Subcutaneous abdominal adipose tissue (tissue), 5 donors: ENCODE measurements at regions not wholly inside any gene's neighbourhood (a gene's known extent, or its start where the extent isn't known, plus 50 kb on each side); places are given as distances from the start of the nearest gene placed in this dataset.

Experiments used
- H3K27ac ChIP-seq: one replicate; pipeline ENCODE4 v1.7.0; 2013; ENCODE audit warnings: low read depth, mild to moderate bottlenecking, inconsistent platforms, low read length, moderate library complexity
- H3K27me3 ChIP-seq, 5 donors: one replicate each; pipeline ENCODE4 v1.7.0; 2013; ENCODE audit warnings: low read length in 5 of 5, inconsistent platforms in 1 of 5; ENCODE audit not compliant: control insufficient read depth in 5 of 5, insufficient read depth in 4 of 5
- H3K36me3 ChIP-seq, 5 donors: one replicate each; pipeline ENCODE4 v1.7.0; 2013; ENCODE audit warnings: low read length in 5 of 5; ENCODE audit not compliant: control insufficient read depth in 5 of 5, insufficient read depth in 5 of 5
- H3K4me1 ChIP-seq, 5 donors: one replicate each; pipeline ENCODE4 v1.7.0; 2013; ENCODE audit warnings: low read length in 5 of 5, mild to moderate bottlenecking in 3 of 5, moderate library complexity in 1 of 5; ENCODE audit not compliant: control insufficient read depth in 5 of 5, insufficient read depth in 5 of 5
- H3K4me3 ChIP-seq, 5 donors: one replicate each; pipeline ENCODE4 v1.7.0; 2013; ENCODE audit warnings: low read length in 5 of 5, low read depth in 1 of 5
- H3K9ac ChIP-seq, 5 donors: one replicate each; pipeline ENCODE4 v1.7.0; 2013; ENCODE audit warnings: low read length in 5 of 5, mild to moderate bottlenecking in 4 of 5, moderate library complexity in 3 of 5
- H3K9me3 ChIP-seq, 5 donors: one replicate each; pipeline ENCODE4 v1.7.0; 2013; ENCODE audit warnings: low read length in 5 of 5; ENCODE audit not compliant: control insufficient read depth in 5 of 5
- donor health status: healthy.
- donor health status: healthy.
- donor health status: healthy.
- donor health status: healthy.
- donor health status: healthy.

DNA sequence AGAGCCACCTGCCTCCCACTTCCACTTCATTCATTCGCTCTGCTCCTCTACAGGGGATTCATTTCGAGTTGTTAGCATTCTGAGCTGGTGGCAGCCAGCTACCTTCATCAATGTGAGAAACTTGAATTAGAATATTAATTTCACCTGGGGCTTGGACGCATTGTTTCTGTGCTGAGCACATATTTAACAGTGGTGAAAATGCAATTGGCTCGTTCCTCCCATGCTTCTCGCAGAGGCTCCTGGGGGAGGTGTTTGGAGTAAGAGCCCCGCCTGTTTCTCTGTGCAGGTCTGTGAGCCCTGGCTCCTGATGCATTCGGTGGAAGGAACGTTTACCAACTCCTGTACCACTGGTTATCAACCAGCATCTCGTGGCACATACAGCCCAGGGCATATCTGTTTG lies 141.5 kb downstream of the AACS start:
- no peak overlapping the region for H3K4me3 ChIP-seq
- H3K27ac ChIP-seq: no peak overlapping the region
- peaks cover 0 to 8% (median 0%) of the 10 kb centered on the region in 5 donors for H3K9me3 ChIP-seq
- H3K36me3 ChIP-seq: no peaks in the 10 kb centered on the region
- peaks cover 13 to 40% (median 24%) of the 10 kb centered on the region in 5 donors for H3K27me3 ChIP-seq
- no peaks in the 10 kb centered on the region for H3K4me1 ChIP-seq
- no peak overlapping the region for H3K9ac ChIP-seq

- H3K27me3 ChIP-seq: peaks cover 13 to 42% (median 17%) of the 10 kb centered on the region in 5 donors
Observed at GRCh38 chr12:125208334-125208733, 143.1 kb downstream of the AACS start.

GRCh38 chr12:125208942-125209341 lies 143.7 kb downstream of the AACS start:
- H3K4me1 ChIP-seq: no peaks in the 10 kb centered on the region
- H3K36me3 ChIP-seq: no peaks in the 10 kb centered on the region
- peaks cover 13 to 42% (median 17%) of the 10 kb centered on the region in 5 donors for H3K27me3 ChIP-seq
- no peak overlapping the region for H3K4me3 ChIP-seq
- H3K9ac ChIP-seq: no peak overlapping the region
- H3K9me3 ChIP-seq: no peaks in the 10 kb centered on the region
- no peak overlapping the region for H3K27ac ChIP-seq

More at GRCh38 chr12:125208334-125208733, 143.1 kb downstream of the AACS start:
- Histone ChIP-seq H3K4me3 (no peak overlapping the region), H3K9me3 (no peaks in the 10 kb centered on the region), H3K9ac (no peak overlapping the region), H3K36me3 (no peaks in the 10 kb centered on the region), H3K4me1 (no peaks in the 10 kb centered on the region), H3K27ac (no peak overlapping the region)

- Histone ChIP-seq H3K4me1 (no peaks in the 10 kb centered on the region), H3K4me3 (no peak overlapping the region), H3K36me3 (no peaks in the 10 kb centered on the region), H3K9ac (no peak overlapping the region), H3K27ac (no peak overlapping the region), H3K9me3 (peaks cover 0 to 2% (median 0%) of the 10 kb centered on the region in 5 donors), H3K27me3 (peaks cover 13 to 41% (median 17%) of the 10 kb centered on the region in 5 donors)
Observed at GRCh38 chr12:125210104-125210755, 145.0 kb downstream of the AACS start.

- no peak overlapping the region for H3K9ac ChIP-seq
- no peaks in the 10 kb centered on the region for H3K4me1 ChIP-seq
- H3K27me3 ChIP-seq: peaks cover 11 to 29% (median 13%) of the 10 kb centered on the region in 5 donors
- H3K4me3 ChIP-seq: no peak overlapping the region
- H3K27ac ChIP-seq: no peak overlapping the region
- peaks cover 0 to 2% (median 0%) of the 10 kb centered on the region in 5 donors for H3K9me3 ChIP-seq
- H3K36me3 ChIP-seq: no peaks in the 10 kb centered on the region
Observed at GRCh38 chr12:125211464-125211863, 146.2 kb downstream of the AACS start.

- H3K27me3 ChIP-seq: peaks cover 0 to 19% (median 9%) of the 10 kb centered on the region in 5 donors
- H3K4me1 ChIP-seq: no peaks in the 10 kb centered on the region
- H3K27ac ChIP-seq: no peak overlapping the region
- H3K36me3 ChIP-seq: no peaks in the 10 kb centered on the region
- H3K4me3 ChIP-seq: no peak overlapping the region
- no peak overlapping the region for H3K9ac ChIP-seq
- H3K9me3 ChIP-seq: peaks cover 0 to 2% (median 0%) of the 10 kb centered on the region in 5 donors
Observed at GRCh38 chr12:125214289-125214688, 149.1 kb downstream of the AACS start.

DNA sequence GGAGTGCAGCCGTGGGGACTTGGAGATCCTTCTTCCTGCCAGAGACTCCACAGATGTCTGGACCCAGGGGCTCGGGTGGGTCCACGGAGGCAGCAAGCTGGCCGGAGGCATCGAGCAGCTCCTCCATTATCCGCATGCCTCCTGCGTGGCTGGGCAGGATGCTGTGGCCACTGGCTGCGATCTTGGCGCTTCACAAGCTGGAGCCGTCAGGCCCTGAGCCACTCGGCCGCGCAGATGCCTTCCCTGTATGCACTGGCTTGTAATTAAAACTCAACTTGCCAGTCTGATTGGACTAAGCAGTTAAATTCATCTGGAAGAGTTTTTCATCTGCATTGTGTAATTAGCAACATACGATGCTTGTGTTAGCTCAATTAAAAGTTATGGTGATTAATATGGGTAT lies 151.5 kb downstream of the AACS start:
- H3K27me3 ChIP-seq: peaks cover 0 to 10% (median 8%) of the 10 kb centered on the region in 5 donors
- H3K9ac ChIP-seq: no peak overlapping the region
- no peak overlapping the region for H3K27ac ChIP-seq
- no peaks in the 10 kb centered on the region for H3K36me3 ChIP-seq
- H3K9me3 ChIP-seq: peaks cover 0 to 2% (median 0%) of the 10 kb centered on the region in 5 donors
- no peaks in the 10 kb centered on the region for H3K4me1 ChIP-seq
- H3K4me3 ChIP-seq: no peak overlapping the region

DNA sequence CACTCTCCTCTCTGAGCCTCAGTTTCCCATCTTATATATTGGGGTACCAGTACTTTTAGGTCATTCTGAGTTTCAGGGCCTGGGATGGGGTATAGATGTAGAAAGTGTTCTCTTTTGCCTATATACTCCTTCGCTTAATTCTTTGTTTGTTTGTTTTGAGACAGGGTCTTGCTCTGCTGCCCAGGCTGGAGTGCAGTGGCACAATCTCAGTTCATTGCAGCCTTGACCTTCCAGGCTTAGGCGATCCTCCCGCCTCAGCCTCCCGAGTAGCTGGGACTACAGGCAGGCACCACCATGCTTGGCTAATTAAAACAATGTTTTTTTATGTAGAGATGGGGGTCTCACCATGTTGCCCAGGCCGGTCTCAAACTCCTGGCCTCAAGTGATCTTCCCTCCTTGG lies 152.1 kb downstream of the AACS start:
- Histone ChIP-seq H3K9me3 (peaks cover 0 to 2% (median 0%) of the 10 kb centered on the region in 5 donors), H3K27ac (no peak overlapping the region), H3K27me3 (peaks cover 0 to 10% (median 6%) of the 10 kb centered on the region in 5 donors), H3K36me3 (no peaks in the 10 kb centered on the region), H3K9ac (no peak overlapping the region), H3K4me3 (no peak overlapping the region), H3K4me1 (no peaks in the 10 kb centered on the region)

- H3K4me1 ChIP-seq: no peaks in the 10 kb centered on the region
- no peak overlapping the region for H3K27ac ChIP-seq
Observed at GRCh38 chr12:125218952-125219351, 153.7 kb downstream of the AACS start.

DNA sequence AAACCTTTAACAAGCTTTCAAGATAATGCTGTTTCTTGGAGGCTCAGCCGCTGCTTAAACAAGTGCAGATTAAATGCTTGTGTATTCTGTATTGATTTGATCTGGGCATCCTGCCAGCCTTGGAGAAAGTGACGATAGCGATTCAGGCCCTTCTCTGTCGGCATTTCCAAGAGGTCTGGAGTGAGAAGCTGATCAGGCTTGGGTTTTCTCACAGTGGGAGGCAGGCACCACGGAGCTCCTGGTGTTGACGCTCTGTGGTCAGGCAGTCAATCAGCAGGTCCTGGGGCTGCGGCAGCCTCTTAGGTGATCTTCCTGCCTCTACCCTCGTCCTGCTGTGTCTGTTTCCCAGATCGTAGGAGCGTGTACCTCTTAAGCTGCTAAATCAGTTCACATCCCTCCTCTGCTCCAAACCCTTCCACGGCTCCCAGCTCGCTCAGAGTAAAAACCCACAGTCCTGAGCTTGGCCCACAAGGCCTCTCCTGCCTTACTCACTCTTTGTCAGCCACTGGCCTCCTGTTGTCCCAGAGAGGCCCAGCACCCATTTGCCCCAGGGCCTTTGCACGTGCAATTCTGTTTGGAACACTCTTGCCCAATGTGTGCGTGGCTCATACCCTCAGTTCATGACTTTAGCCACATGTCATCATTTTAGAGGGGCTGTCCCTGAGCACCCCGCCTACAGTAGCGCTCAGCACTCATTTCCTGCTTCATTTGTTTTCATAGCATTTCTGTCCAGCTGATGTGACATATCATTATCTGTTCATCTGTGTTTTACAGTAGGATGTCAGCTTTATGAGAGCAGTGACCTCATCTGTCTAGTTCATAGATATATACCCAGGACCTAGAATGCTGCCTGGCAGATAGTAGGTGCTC lies 155.4 kb downstream of the AACS start:
- no peak overlapping the region for H3K4me3 ChIP-seq
- no peaks in the 10 kb centered on the region for H3K36me3 ChIP-seq
- no peak overlapping the region for H3K27ac ChIP-seq
- peaks cover 0 to 10% (median 6%) of the 10 kb centered on the region in 5 donors for H3K27me3 ChIP-seq
- H3K9ac ChIP-seq: no peak overlapping the region
- H3K9me3 ChIP-seq: peaks cover 0 to 3% (median 0%) of the 10 kb centered on the region in 5 donors
- H3K4me1 ChIP-seq: no peaks in the 10 kb centered on the region

More at GRCh38 chr12:125218952-125219351, 153.7 kb downstream of the AACS start:
- H3K9ac ChIP-seq: no peak overlapping the region
- no peaks in the 10 kb centered on the region for H3K36me3 ChIP-seq
- no peak overlapping the region for H3K4me3 ChIP-seq
- peaks cover 0 to 10% (median 6%) of the 10 kb centered on the region in 5 donors for H3K27me3 ChIP-seq
- H3K9me3 ChIP-seq: peaks cover 0 to 3% (median 0%) of the 10 kb centered on the region in 5 donors
